Activated CD4-positive, alpha-beta T cell treated with anti-CD3 and anti-CD28 coated beads, Interleukin-2, amount 50 U/mL, for 1 hour (primary cell): ENCODE measurements at regions not wholly inside any gene's neighbourhood (a gene's known extent, or its start where the extent isn't known, plus 50 kb on each side); places are given as distances from the start of the nearest gene placed in this dataset.
"Not testable (repeated sequence)": the region's sequence is repeated elsewhere in the genome, so short reads cannot be mapped to it uniquely, and the experiment has no call there.

Source experiments
- DNase-seq: peaks from one replicate; pipeline ENCODE4 v3.0.0-alpha.2; 2020

DNA sequence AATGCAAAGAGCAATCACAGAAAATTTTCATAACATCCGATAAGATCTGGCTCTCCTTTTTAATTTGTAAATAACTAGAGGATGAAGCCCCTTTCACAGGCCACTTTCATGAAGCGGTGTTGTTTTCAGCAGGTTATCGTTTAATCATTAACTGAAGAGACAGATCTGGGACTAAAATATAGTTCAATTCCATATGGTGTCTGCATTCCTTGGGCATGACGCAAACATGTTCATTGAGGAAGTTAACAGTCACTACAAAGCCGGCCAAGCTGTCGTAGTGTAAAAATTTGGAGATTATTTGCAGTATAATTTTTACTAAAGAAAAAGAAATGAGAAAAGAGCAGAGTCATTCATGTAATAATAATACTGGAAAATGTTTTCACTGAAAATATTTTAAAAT, 565.2 kb upstream of the ADAMTS5 start:
- DNase-seq = no peak

DNA sequence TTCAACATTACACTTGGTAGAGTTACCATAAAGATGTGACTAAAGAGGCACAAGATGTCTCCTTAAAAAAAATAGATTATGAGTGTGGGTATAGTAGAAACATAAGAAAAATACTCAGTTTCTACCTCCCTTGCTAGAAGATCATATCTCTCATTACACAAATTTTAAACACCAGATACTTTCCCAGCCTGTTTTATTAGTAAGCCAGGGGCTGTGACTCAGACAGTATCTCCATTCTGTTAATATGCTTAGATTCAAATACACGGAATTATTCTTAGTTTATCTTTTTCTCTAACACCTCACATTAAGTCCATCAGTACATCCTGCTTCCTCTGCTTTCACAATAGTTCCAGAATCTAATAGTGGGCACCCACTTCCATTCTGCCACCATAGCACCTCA, 561.8 kb upstream of the ADAMTS5 start:
- no peak for DNase-seq

GRCh38 chr21:27526451-27526850, 559.6 kb upstream of the ADAMTS5 start:
- DNase-seq = no peak

GRCh38 chr21:27525780-27526179, 558.9 kb upstream of the ADAMTS5 start:
- DNase-seq = no peak

DNA sequence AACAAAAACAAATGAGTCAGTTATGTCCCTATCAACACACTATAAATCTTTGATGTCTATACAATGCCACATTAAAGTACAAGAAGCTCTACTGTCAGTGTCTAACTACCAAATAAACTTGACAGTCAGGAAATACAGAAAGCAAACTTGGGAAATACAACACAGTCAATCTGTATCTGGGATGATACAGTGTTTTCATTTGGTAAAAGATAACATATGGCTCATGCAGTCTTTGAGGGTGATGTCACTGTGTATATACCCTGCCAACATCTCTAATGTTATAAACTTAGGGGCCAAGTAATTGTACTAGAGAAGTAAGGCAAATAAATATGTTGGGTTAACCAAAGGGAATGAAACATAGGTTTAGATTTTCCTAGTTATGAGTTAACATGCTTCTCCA, 552.5 kb upstream of the ADAMTS5 start:
- no peak for DNase-seq

- DNase-seq = not testable (repeated sequence)
These were observed 550.3 kb upstream of the ADAMTS5 start for GRCh38 chr21:27517177-27517576.

DNA sequence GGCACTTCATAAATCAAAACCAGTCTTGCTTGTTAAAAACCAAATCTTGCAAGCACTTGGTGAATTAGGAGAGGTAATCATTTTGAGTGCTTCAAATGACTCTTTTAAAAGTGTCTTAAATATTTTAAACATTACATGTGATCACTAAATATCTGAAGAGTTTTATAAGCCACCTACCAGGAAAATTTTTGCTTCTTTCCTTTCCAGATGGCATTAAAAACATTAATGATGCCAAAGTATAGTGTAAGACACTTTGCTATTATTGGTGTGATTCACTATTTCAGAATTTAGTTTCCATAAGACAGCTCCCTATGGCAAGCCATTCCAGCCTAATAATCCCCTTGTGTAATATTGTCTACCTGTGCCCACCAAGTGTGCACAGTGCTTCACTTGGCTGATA, 548.8 kb upstream of the ADAMTS5 start:
- no peak for DNase-seq

- DNase-seq = no peak
These were observed 546.9 kb upstream of the ADAMTS5 start for GRCh38 chr21:27513825-27514224.

DNA sequence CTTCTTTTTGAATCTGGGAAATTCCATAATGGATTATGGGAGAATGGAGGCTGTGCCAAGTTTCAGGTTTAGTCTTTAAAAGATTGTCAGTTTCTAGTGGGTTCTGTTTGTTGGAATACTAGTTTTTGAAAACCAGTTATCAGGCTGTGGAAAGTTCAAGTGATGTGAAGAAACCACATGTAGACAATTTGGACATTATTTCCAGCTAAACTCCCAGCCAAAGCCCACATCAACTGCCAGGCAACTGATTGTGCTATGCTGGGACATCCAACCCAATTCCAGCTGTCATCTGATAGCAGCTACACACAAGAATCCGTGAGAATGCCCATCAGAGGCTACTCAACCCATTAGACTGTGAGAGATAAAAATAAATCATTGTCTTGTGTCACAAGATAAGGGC, 546.1 kb upstream of the ADAMTS5 start:
- no peak for DNase-seq

GRCh38 chr21:27511233-27511632, 544.3 kb upstream of the ADAMTS5 start:
- DNase-seq = no peak

DNA sequence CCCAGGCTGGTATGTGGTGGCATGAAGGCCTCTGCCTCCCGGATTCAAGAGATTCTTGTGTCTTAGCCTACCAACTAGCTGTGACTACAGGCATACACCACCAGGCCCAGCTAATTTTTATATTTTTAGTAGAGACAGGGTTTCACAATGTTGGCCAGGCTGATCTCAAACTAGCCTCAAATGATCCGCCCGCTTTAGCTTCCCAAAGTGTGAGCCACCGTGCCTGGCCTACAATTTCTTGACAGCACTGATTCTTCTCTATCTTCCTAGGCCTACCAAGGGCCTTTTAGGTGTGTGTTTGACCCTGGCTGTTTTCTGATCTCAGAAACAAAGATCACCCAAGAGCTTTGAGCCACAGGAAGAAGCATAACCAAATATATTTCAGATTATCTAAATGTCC, 540.8 kb upstream of the ADAMTS5 start:
- no peak for DNase-seq

DNA sequence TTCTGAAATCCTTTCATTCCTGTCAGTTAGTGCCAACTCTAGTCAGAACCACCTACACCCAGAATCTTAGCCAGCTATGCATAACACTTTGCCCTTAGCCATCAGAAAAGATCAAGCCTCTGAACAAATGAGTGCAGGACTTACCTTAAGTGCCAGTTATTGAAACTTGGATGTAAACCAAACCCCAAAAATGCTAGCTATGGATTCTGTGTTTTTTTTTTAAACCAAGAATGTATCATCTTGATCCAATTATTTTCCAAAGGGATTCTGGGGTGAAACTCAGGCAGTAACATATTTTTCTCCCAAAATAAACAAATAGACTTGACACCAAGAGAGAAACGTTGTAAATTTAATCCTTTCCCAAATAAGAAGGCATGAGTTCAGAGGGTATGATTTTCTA, 538.6 kb upstream of the ADAMTS5 start:
- DNase-seq = no peak

GRCh38 chr21:27502801-27503200, 535.9 kb upstream of the ADAMTS5 start:
- DNase-seq = no peak

DNA sequence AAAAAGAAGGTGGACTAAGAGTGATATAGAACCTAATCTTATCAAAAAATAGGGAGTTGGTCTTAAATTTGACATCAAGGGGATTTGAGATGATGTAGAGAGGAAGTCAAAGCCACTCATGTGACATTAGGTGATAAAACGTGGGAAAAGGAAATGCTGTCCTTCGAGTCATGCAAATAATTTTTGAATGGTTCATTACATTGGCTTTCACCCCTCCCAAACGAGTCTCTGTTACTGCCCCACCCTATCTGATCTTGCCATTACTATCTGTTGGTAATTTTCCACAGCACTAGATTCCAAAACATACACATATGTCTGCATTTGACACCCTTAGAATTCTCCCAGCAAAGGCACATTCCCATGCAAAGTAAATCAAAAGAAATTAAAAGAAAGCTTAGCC, 531.1 kb upstream of the ADAMTS5 start:
- no peak for DNase-seq

GRCh38 chr21:27495836-27496235, 528.9 kb upstream of the ADAMTS5 start:
- no peak for DNase-seq

DNA sequence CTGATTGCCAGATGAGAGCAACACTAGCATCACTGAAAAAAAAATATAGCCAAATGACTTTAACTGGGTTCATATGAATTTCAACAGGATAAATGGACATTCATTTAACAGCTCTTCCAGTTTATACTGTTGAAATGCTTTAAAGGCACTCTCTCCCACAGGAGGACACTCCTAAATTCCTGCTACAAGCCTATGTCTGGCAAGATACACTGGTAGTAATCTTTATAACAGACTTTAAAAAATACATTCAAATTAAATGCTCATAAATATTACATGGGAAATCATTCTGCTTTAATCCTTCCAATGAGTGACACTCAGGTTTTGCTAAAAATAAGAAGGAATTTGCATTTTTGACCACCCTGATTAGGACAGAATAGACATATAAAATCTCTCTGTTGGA, 526.7 kb upstream of the ADAMTS5 start:
- DNase-seq = no peak

DNA sequence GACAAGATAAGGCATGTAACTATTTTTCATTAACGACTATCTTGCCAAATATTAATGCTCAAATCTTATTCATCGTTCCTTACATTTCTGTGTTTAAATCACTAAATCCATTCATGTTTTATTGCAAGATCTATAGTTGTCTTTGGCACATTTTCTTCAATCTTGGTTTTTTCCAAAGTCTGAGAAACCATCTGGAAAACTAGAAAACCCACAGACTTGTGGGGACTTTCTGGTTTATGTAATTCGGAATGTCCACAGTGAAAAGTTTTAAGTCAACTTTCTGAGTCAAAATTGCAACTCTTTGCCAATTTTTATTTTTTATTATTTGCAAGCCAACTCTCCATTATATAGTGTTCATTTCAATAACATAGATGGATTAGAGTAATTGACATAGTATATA, 520.8 kb upstream of the ADAMTS5 start:
- DNase-seq = no peak

GRCh38 chr21:27480841-27481261, 514.0 kb upstream of the ADAMTS5 start:
- DNase-seq = no peak

- no peak for DNase-seq
These were observed 510.4 kb upstream of the ADAMTS5 start for GRCh38 chr21:27477296-27477695.

- DNase-seq = no peak
These were observed 509.8 kb upstream of the ADAMTS5 start for GRCh38 chr21:27476696-27477095.

- DNase-seq = no peak
These were observed 508.6 kb upstream of the ADAMTS5 start for GRCh38 chr21:27475363-27475955.

DNA sequence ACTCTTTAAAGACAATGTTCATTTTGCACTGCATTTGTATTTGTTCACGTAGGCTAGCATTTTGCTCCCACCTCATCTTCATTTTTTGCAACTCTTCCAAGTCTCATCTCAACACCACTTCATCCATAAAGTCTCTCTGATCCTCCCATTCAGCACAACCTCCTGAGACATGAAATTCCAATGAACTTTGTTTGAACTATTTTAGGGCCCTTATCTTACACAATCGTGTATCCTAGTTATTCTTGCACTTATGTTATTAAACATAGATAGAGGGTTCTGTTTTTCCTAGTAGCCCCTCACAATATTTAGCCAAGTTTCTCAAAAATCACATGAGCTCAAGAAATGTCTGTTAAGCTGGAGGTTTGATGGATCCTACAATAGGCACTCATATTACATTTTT, 500.5 kb upstream of the ADAMTS5 start:
- DNase-seq = no peak

- no peak for DNase-seq
These were observed 499.3 kb upstream of the ADAMTS5 start for GRCh38 chr21:27466140-27466539.

DNA sequence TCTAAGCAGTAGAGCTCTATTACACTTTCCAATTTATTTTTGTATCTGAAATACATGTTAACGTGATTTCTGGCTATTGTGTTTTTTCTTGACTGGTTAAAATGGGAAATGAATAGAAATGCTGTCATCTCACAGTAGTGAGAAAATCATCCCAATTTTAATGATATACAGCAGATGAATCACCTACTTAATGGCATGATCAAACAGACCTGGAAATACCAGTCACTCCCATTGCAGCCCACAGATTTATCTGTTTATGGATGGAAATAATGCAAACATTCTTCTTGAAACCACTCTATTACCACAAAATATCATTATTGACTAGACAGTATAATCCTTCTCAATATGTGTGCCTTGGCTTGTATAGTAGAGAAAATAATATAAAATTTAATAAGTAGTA, 497.8 kb upstream of the ADAMTS5 start:
- no peak for DNase-seq

DNA sequence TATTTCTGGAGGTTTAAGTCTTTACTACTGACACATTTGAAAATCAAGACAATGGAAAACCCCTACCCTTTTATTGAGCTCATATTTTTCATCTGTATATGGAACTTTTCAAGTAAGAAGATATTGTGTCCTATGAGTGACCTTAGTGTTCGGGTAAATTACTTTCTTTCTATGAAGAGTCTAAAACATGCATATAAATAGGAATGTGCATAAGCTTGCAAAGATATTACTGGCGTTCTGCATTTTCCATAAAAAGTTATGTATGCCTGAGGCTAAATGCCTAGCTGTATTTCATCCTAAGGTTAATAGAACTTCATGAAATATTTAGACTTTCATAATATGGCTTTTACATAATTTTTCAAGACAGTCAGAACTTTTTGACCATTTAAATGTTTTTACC, 495.8 kb upstream of the ADAMTS5 start:
- no peak for DNase-seq

- no peak for DNase-seq
These were observed 487.3 kb upstream of the ADAMTS5 start for GRCh38 chr21:27454234-27454633.
